Urinary bladder (tissue), 3 donors: ENCODE measurements at regions not wholly inside any gene's neighbourhood (a gene's known extent, or its start where the extent isn't known, plus 50 kb on each side); places are given as distances from the start of the nearest gene placed in this dataset.

Experiments used
- DNase-seq: peaks from one replicate; pipeline ENCODE4 v3.0.0-alpha.2; 2015; ENCODE audit errors: extremely low spot score
- H3K27ac ChIP-seq: one replicate; pipeline ENCODE4 v1.5.1; 2013; ENCODE audit warnings: low read depth, mild to moderate bottlenecking, moderate library complexity
- H3K36me3 ChIP-seq: one replicate; pipeline ENCODE4 v1.6.1; 2013; ENCODE audit warnings: mild to moderate bottlenecking, moderate library complexity; ENCODE audit not compliant: insufficient read depth
- H3K4me1 ChIP-seq: one replicate; pipeline ENCODE4 v1.6.1; 2013; ENCODE audit warnings: mild to moderate bottlenecking, moderate library complexity; ENCODE audit not compliant: insufficient read depth
- H3K4me3 ChIP-seq: one replicate; pipeline ENCODE4 v1.5.1; 2013; ENCODE audit warnings: low read depth, low read length
- WGBS: extraction: QIAGEN DNeasy Blood & Tissue Kit; methylation state at CpG from one replicate; pipeline ENCODE4 v1.1.7; 2013; 5-methylcytosine and 5-hydroxymethylcytosine counted together
- donor health status: healthy with polysubstance abuse.
- donor health status: healthy.

GRCh38 chr6:119459207-119459974 is 109.8 kb upstream of the MAN1A1 start:
- no peaks in the 10 kb centered on the region for H3K4me1 ChIP-seq
- H3K27ac ChIP-seq, result no peak overlapping the region
- no peak overlapping the region for H3K4me3 ChIP-seq
- WGBS, result 58% methylated on average over 6 of the region's 6 CpGs
- H3K36me3 ChIP-seq, result no peaks in the 10 kb centered on the region
- DNase-seq, result no peak

DNA sequence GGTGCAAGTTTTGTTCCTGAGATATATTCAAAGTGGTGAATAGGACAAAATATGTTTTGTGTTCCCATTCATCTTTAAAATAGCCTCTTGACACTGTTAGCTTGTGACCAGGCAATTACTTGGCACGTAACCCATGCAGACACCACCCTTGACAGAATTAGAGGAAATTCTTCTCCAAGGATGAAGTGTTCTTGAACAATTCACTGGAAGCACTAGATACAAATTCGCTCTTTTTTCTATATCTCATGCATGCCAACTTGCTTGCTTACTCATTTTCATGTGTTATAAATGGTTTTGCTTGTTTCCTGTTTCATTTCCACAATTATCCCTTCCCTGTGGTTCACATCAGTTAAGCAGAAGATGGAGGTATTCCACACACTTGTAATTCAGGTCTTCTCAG is 105.2 kb upstream of the MAN1A1 start:
- no peak for DNase-seq
- 73% methylated on average over 2 of the region's 2 CpGs for WGBS
- Histone ChIP-seq H3K27ac (no peak overlapping the region), H3K4me3 (no peak overlapping the region), H3K4me1 (no peaks in the 10 kb centered on the region), H3K36me3 (no peaks in the 10 kb centered on the region)

DNA sequence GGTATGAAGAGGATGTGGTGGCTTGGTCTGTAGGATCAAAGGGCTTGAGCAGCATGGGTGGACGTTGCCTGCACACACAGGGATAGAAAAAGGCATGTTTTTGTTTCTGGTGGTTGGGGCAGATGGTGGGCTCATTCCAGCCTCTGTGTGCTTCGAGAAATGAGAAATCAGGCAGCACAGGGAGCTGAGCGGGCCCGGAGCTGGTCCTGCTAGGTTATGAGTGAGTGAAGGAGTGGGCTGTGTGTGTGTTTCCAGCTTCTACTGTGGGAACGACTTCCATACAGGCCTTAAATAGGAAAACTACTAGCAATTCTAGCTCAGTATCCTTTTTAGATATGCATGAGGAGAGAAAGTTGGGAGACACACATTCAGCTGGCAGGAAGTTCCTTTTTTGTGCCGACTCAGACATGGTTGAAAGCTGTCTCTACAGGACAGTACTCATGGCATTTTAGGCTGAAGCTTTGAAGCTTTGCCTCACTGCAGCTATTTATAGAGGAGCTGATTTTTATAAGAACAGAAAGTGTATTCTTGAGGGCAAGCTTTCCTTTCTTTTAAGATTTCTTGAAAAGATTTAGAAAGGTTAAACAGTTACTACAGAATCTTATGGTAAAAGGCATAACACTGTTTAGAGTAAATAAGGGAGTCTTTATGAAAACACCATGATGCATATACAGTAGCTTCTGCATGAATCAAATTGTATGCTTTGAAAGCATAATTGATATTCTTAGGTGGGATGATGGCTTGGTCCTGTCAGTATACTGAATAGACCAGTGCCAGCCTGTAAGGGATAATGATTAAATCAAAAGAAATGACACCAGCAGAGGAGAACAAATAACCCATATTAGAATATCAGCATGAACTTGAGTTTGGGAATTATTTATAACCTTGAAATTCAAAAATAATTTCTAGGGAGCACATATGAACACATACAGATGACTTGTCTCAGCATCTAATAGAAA is 104.0 kb upstream of the MAN1A1 start:
- DNase-seq, result no peak
- no peaks in the 10 kb centered on the region for H3K4me1 ChIP-seq
- H3K4me3 ChIP-seq, result no peak overlapping the region
- WGBS, result 76% methylated on average over 6 of the region's 6 CpGs
- no peak overlapping the region for H3K27ac ChIP-seq
- no peaks in the 10 kb centered on the region for H3K36me3 ChIP-seq

DNA sequence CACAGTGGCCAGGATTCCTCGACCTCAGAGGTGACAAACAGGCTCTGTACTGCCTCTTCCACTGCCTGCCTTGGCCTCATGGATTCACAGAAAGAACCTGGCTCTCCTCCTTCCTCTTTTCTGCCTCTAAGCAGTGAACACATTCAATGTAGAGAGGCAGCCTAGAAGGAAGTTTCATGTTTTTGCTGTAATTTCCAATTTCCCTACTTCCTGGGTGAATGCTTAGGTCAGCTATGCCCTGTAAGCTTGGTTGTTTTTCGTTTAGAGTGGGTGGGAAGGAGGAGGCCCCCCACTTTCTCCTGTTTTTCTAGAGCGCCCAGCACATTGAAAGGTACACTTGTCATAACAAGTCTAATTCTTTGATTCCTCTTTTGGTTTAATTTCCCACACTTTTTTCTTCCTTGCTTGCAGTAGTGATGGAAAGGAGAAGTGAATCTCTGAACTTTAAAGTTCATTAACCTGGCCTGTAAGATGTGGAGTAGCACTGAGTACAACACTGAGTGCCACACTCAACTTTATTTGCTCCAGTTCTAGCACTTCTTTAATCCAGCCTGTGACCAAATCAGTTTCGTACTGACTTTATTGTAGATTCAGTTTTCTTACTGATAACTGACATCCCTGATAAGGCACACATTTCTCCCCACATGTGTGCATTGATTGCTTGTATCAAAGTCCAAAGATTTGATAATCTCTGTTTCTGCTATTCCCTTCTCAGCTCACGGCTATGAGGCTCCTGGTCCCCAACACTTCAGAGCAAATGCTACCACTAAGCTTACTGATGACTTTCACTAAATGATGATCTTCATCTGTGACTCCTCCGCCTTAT is 100.0 kb upstream of the MAN1A1 start:
- no peaks in the 10 kb centered on the region for H3K36me3 ChIP-seq
- 74% methylated on average over 6 of the region's 6 CpGs for WGBS
- H3K27ac ChIP-seq, result no peak overlapping the region
- peaks cover 2% of the 10 kb centered on the region for H3K4me1 ChIP-seq
- no peak overlapping the region for H3K4me3 ChIP-seq
- no peak for DNase-seq

DNA sequence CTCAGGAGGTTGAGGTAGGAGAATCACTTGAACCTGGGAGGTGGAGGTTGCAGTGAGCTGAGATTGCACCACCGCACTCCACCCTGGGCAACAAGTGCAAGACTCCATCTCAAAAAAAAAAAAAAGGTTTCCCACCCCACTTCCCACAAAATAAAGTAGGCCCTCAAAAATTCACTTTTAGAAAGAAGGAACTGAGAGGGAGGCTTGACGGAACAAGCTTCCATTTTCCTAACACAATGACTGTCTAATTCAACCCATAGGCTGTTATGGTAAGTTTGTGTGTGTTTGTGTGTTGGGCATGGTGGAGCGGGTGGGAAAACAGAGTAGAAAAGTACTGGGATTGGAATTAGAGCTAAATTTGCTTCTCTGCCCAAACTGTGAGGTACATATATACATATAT is 98.4 kb upstream of the MAN1A1 start:
- H3K4me1 ChIP-seq, result peaks cover 2% of the 10 kb centered on the region
- 95% methylated on average over 3 of the region's 3 CpGs for WGBS
- H3K27ac ChIP-seq, result no peak overlapping the region
- H3K4me3 ChIP-seq, result no peak overlapping the region
- H3K36me3 ChIP-seq, result no peaks in the 10 kb centered on the region
- no peak for DNase-seq

DNA sequence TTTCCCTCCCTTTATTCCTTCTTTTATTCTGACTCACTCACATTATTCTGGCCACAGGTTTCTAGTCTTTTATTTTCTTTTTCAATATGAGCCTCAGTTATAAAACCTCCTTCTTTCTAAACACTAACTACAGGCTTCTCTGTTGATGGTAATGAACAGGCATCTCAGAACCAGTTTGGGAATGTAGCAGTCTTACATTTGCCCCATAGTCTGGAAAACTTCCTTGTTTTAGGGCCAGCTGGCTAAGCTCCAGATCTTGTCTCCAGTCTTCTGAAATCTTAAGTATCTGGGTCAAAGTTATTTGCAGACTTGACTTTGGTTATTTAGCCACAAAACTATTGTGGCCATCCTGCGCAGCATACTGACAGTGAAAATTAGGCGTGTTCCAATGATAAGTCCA is 97.0 kb upstream of the MAN1A1 start:
- Histone ChIP-seq H3K4me1 (peaks cover 2% of the 10 kb centered on the region), H3K4me3 (no peak overlapping the region), H3K36me3 (no peaks in the 10 kb centered on the region), H3K27ac (no peak overlapping the region)
- DNase-seq, result peak; percentile 52
- WGBS, result 59% methylated on average over 2 of the region's 2 CpGs

- DNase-seq, result no peak
- Histone ChIP-seq H3K27ac (no peak overlapping the region), H3K36me3 (no peaks in the 10 kb centered on the region), H3K4me3 (no peak overlapping the region), H3K4me1 (peaks cover 2% of the 10 kb centered on the region)
- 93% methylated on average over 1 of the region's 1 CpG for WGBS
Measured at GRCh38 chr6:119446115-119446554, 96.6 kb upstream of the MAN1A1 start.

DNA sequence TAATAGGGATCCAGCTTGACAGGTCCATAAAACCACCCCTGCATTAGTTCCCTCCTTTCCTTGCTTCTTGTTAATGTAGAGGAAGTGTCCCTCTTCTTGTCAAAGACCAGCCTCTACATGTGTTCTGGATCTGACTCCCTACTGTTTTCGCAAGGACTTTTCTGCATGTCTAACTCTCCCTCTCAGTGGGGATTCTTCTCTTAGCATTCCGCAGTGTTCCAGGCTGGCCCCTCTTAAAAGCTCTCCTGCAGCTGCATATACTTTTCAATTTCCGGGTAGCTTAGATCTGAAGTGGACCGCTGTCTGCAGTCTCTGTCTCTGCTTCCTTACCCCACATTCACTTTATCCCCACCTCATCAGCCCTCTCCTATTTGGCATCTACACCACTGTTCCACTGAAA is 96.1 kb upstream of the MAN1A1 start:
- no peak for DNase-seq
- WGBS, result 94% methylated on average over 4 of the region's 4 CpGs
- Histone ChIP-seq H3K36me3 (no peaks in the 10 kb centered on the region), H3K27ac (no peak overlapping the region), H3K4me1 (peaks cover 2% of the 10 kb centered on the region), H3K4me3 (no peak overlapping the region)

- no peak overlapping the region for H3K27ac ChIP-seq
- DNase-seq, result no peak
- peaks cover 2% of the 10 kb centered on the region for H3K4me1 ChIP-seq
- no peak overlapping the region for H3K4me3 ChIP-seq
- H3K36me3 ChIP-seq, result no peaks in the 10 kb centered on the region
- WGBS, result 90% methylated on average over 4 of the region's 4 CpGs
Measured at GRCh38 chr6:119444642-119445557, 95.3 kb upstream of the MAN1A1 start.

DNA sequence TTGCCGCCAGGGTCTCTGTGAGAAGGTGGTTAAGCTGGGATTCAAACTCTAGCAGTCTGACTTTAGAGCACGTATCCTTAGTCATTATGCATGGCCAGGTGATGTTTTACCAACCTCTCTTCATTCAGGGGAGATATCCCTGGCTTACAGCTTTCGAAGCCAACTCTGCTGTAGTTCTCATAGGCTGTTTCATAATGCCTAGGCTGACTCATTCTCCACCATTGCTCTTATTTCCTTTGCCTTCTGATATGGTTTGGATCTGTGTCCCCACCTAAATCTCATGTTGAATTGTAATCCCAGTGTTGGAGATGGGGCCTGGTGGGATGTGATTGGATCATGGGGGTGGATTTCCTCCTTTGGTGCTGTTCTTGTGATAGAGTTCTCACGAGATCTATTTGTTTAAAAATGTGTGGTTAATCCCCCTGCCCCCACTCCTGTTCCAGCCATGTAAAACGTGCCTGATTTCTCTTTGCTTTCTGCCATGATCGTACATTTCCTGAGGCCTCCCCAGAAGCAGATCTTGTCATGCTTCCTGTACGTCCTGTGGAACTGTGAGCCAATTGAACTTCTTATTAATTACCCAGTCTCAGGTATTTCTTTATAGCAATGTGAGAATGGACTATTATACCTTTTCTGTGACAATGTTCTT is 94.6 kb upstream of the MAN1A1 start:
- no peak for DNase-seq
- Histone ChIP-seq H3K4me1 (peaks cover 2% of the 10 kb centered on the region), H3K27ac (no peak overlapping the region), H3K4me3 (no peak overlapping the region), H3K36me3 (no peaks in the 10 kb centered on the region)
- 86% methylated on average over 7 of the region's 7 CpGs for WGBS

DNA sequence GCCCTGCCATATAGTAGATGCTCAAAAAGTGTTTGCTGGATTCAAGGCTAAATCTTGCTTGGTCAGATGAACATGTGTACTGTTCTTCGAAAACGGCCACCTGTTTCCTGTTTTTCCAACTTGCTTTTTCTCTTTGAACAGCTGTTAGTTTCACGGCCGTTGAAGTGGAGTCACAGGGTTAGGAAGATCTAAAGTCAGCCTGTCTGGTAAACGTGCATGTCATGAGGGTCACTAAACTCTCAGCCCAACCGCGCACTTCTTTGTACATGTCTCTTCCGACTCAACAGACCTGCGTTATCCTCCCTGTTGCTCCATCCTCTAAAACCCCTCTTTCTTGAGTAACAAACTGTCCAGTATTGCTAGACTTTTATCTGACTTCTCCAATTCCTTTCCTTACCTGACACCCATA is 93.2 kb upstream of the MAN1A1 start:
- H3K4me1 ChIP-seq, result peaks cover 2% of the 10 kb centered on the region
- no peak overlapping the region for H3K4me3 ChIP-seq
- no peaks in the 10 kb centered on the region for H3K36me3 ChIP-seq
- no peak overlapping the region for H3K27ac ChIP-seq
- DNase-seq, result no peak
- 62% methylated on average over 9 of the region's 9 CpGs for WGBS

- Histone ChIP-seq H3K36me3 (no peaks in the 10 kb centered on the region), H3K4me3 (no peak overlapping the region), H3K4me1 (no peaks in the 10 kb centered on the region), H3K27ac (no peak overlapping the region)
- WGBS, result 98% methylated on average over 37 of the region's 37 CpGs
- DNase-seq, result no peak
Measured at GRCh38 chr6:119440953-119441352, 91.4 kb upstream of the MAN1A1 start.
